Muscle layer of duodenum (tissue), 2 donors: ENCODE measurements at regions not wholly inside any gene's neighbourhood (a gene's known extent, or its start where the extent isn't known, plus 50 kb on each side); places are given as distances from the start of the nearest gene placed in this dataset.

Experiments
- H3K27ac ChIP-seq: one replicate; pipeline ENCODE4 v1.7.0; 2013; ENCODE audit warnings: mild to moderate bottlenecking, low read length
- H3K27me3 ChIP-seq: one replicate; pipeline ENCODE4 v1.7.0; 2013; ENCODE audit warnings: low read depth, mild to moderate bottlenecking, control low read depth, low read length
- H3K36me3 ChIP-seq, 2 donors: one replicate each; pipeline ENCODE4 v1.7.0; 2013; ENCODE audit warnings: low read length in 2 of 2, control low read depth in 1 of 2, mild to moderate bottlenecking in 1 of 2; ENCODE audit not compliant: insufficient read depth in 2 of 2, control insufficient read depth in 1 of 2
- H3K4me1 ChIP-seq, 2 donors: one replicate each; pipeline ENCODE4 v1.7.0; 2013; ENCODE audit warnings: low read length in 2 of 2, mild to moderate bottlenecking in 2 of 2, control low read depth in 1 of 2, moderate library complexity in 1 of 2; ENCODE audit not compliant: insufficient read depth in 2 of 2, control insufficient read depth in 1 of 2
- H3K4me3 ChIP-seq, 2 donors: one replicate each; pipeline ENCODE4 v1.7.0; 2013; ENCODE audit warnings: low read length in 2 of 2, low read depth in 1 of 2, mild to moderate bottlenecking in 1 of 2
- H3K9me3 ChIP-seq, 2 donors: one replicate each; pipeline ENCODE4 v1.7.0; 2013; ENCODE audit warnings: low read length in 2 of 2, control low read depth in 1 of 2, mild to moderate bottlenecking in 1 of 2; ENCODE audit not compliant: control insufficient read depth in 1 of 2
- donor health status: healthy.

DNA sequence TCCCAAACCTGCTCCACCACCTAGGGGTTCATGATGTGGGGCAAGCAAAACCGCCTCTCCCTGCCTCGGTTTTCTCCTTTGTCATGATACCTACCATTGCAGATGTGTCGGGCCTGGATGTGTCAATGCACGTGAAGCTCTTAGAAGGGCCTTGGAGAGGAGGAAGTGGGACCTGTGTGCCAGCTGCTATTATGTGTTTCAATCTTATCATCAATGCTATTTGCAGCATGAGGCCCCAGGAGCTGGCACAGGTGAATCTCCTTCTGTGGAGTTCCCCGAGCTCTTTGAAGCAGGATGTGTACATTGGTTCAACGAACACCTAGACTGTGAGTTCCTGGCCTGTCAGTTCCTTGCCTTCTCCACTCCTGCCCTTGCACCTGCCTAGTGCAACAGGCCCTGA is 331.6 kb downstream of the CTTN start:
- Histone ChIP-seq H3K36me3 (no peaks in the 10 kb centered on the region), H3K27ac (no peak overlapping the region), H3K4me3 (no peak overlapping the region), H3K4me1 (no peaks in the 10 kb centered on the region), H3K27me3 (no peaks in the 10 kb centered on the region), H3K9me3 (no peaks in the 10 kb centered on the region)

- no peak overlapping the region for H3K27ac ChIP-seq
- no peaks in the 10 kb centered on the region for H3K36me3 ChIP-seq
- no peaks in the 10 kb centered on the region for H3K27me3 ChIP-seq
- no peaks in the 10 kb centered on the region for H3K9me3 ChIP-seq
- H3K4me3 ChIP-seq = no peak overlapping the region
- no peaks in the 10 kb centered on the region for H3K4me1 ChIP-seq
Observed at GRCh38 chr11:70730411-70730810, 332.1 kb downstream of the CTTN start.

DNA sequence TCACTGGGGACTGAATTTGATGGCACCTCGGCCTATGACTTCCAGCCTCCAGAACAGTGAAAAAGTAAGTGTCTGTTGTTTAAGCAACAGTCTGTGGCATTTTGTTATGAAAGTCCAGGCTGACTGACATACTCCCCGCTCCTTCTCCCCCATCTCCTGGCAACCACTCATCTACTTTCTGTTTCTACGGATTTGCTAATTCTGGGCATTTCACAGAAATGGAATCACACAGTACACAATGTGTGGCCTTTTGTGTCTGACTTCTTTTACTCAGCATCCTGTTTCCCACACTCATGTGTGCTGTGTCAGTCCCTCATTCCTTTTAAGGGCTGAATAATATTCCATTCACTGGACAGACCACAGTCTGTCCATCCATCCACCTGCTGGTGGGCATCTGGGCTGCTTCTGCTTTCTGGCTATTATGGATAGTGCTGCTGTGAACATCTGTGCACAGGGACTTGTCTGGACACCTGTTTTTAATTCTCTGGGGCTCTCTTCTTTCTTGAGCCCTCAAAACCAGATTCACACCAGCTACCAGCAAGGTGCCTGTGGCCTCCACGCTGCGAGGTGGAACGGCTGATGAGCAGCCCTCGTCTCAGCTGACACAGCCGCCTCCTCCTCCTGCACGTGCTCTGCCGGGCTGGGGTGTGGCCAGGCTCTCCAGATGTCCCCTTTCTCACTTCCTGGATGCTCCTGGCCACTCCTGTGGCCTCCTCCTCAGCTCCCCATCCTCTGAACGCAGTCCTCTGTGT is 333.1 kb downstream of the CTTN start:
- Histone ChIP-seq H3K9me3 (no peaks in the 10 kb centered on the region), H3K4me3 (no peak overlapping the region), H3K4me1 (no peaks in the 10 kb centered on the region), H3K36me3 (no peaks in the 10 kb centered on the region), H3K27me3 (no peaks in the 10 kb centered on the region), H3K27ac (no peak overlapping the region)

GRCh38 chr11:70732023-70732880 is 333.9 kb downstream of the CTTN start:
- Histone ChIP-seq H3K27ac (no peak overlapping the region), H3K27me3 (no peaks in the 10 kb centered on the region), H3K9me3 (no peaks in the 10 kb centered on the region), H3K4me3 (no peak overlapping the region), H3K4me1 (no peaks in the 10 kb centered on the region), H3K36me3 (no peaks in the 10 kb centered on the region)

- no peaks in the 10 kb centered on the region for H3K27me3 ChIP-seq
- H3K4me3 ChIP-seq = no peak overlapping the region
- no peak overlapping the region for H3K27ac ChIP-seq
- H3K9me3 ChIP-seq = no peaks in the 10 kb centered on the region
- no peaks in the 10 kb centered on the region for H3K4me1 ChIP-seq
- H3K36me3 ChIP-seq = no peaks in the 10 kb centered on the region
Observed at GRCh38 chr11:70732881-70733196, 334.5 kb downstream of the CTTN start.

DNA sequence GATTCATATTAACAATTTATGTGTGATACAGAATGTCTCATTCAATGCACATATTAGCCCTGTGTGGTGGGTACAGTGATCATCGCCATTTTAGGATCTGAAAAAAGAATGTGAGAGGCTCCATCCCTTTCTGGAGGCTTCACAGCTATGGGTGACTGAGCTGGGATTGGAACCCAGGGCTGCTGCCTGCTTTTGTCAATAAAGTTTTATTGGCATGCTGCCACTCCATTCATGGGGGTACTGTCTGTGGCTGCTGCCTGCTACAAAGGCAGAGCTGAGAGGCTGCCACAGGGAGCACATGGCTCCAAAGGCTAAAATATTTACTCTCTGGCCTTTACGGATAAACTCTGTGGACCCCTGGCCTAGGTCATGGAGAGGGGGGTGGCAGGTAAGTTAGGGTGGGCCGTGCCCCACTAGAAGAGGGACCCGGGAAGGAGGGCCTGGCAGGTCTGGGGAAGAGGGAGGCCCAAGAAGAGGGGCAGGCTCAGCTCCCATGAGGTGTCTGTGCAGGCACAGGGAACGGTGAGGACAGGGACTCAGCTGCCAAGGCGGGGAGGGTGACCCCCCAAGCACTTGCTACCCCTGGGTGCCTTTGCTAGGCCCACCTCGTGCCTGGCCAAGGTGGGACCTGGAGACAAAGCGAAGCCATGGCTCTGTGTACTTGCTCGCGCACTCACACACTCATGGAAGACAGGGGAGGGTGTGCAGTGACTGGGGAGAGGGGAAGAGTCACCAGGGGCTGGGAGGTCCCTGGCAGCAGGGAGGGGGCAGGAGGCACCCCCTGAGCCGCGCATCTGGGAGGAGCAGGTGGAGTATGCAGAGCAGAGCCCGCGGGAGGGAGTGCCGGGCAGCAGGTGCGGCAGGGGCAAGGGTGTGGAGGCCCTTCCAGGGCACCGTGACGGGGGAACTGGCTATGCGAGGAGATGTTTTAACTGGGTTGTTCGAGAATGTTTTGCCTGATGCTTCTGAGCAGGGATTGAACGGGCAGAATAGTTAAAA is 335.3 kb downstream of the CTTN start:
- Histone ChIP-seq H3K27me3 (no peaks in the 10 kb centered on the region), H3K4me1 (no peaks in the 10 kb centered on the region), H3K36me3 (no peaks in the 10 kb centered on the region), H3K9me3 (no peaks in the 10 kb centered on the region), H3K4me3 (no peak overlapping the region), H3K27ac (no peak overlapping the region)

DNA sequence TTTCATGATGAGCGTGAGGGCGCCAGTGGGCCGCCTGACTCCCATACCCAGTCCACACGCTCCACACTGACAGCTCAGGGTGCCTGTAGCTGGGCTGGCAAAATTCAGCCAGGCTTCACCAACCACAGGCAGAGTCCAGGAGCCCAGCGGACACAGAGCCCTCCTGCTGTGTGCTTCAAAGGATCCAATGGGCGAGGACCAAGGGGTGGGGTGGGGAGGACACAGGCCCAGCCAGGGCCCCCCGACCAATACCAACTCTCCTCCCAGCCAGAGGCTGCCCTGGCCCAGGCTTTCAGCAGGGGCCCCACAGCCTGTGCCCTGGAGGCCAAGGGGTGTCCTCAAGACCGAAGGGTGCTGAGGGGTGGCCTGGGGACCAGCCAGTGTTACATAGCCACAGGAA is 336.1 kb downstream of the CTTN start:
- H3K9me3 ChIP-seq = no peaks in the 10 kb centered on the region
- H3K36me3 ChIP-seq = no peaks in the 10 kb centered on the region
- no peak overlapping the region for H3K4me3 ChIP-seq
- H3K27me3 ChIP-seq = no peaks in the 10 kb centered on the region
- no peak overlapping the region for H3K27ac ChIP-seq
- no peaks in the 10 kb centered on the region for H3K4me1 ChIP-seq

DNA sequence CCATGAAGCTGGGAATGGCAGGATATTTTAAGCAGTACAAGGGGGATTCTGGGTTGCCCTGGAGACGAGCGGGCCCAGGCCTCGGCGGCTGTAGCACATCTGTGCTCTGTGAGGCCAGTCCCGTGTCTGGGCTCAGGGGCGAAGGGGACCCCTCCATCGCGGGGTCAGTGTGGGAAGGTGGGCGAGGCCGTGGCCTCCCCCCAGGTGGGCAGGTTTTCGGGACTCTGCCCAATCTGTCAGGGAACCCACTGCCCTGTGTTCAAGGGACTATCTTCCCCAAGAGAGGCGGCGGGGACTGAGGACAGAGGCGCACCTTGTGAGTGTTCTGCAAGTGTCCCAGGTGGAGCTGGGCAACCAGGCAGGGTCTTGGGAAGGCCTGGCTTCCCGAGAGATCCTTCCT is 336.6 kb downstream of the CTTN start:
- Histone ChIP-seq H3K36me3 (no peaks in the 10 kb centered on the region), H3K27ac (no peak overlapping the region), H3K4me3 (no peak overlapping the region), H3K27me3 (no peaks in the 10 kb centered on the region), H3K4me1 (no peaks in the 10 kb centered on the region), H3K9me3 (no peaks in the 10 kb centered on the region)

- no peak overlapping the region for H3K4me3 ChIP-seq
- no peaks in the 10 kb centered on the region for H3K27me3 ChIP-seq
- H3K9me3 ChIP-seq = no peaks in the 10 kb centered on the region
- no peak overlapping the region for H3K27ac ChIP-seq
- H3K4me1 ChIP-seq = no peaks in the 10 kb centered on the region
- no peaks in the 10 kb centered on the region for H3K36me3 ChIP-seq
Observed at GRCh38 chr11:70735976-70736375, 337.6 kb downstream of the CTTN start.

DNA sequence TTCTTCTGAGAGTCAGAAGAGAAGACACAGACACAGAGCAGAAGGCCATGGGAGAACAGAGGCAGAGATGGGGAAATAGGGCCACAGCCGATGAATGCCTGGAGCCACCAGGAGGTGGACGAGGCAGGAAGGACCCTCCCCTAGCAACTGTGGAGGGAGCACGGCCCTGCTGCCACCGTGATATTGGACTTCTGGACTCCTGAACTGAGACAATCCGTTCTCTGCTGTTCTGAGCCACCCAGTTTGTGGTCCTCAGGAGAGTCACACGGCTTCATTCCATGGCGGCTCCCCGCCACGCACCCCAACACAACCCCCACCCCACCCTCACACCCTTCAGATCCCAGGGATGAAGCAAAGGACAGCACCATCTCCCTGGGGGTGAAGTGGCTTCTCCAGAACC is 338.1 kb downstream of the CTTN start:
- H3K27ac ChIP-seq = no peak overlapping the region
- no peaks in the 10 kb centered on the region for H3K9me3 ChIP-seq
- no peaks in the 10 kb centered on the region for H3K4me1 ChIP-seq
- H3K4me3 ChIP-seq = no peak overlapping the region
- H3K36me3 ChIP-seq = no peaks in the 10 kb centered on the region
- no peaks in the 10 kb centered on the region for H3K27me3 ChIP-seq
